GM23248 (cell line): ENCODE measurements at regions not wholly inside any gene's neighbourhood (a gene's known extent, or its start where the extent isn't known, plus 50 kb on each side); places are given as distances from the start of the nearest gene placed in this dataset.
A peak's percentile ranks its signal among the peaks of the same experiment; 100 is the strongest.

ENCODE experiments used
- DNase-seq: peaks from one replicate; pipeline ENCODE4 v3.0.0-alpha.2; 2015
- H2AFZ ChIP-seq: fragments of 200-600 bp; sonication (generic); 2 replicates; pipeline ENCODE4 v1.6.1; 2016; ENCODE audit warnings: antibody characterized with exemption
- H3F3A ChIP-seq: fragments of 200-600 bp; sonication (generic); 2 replicates; pipeline ENCODE4 v1.6.1; 2016; ENCODE audit warnings: mild to moderate bottlenecking, antibody characterized with exemption, mixed run types; ENCODE audit not compliant: insufficient read depth
- H3K27ac ChIP-seq: fragments of 200-600 bp; sonication (generic); 2 replicates; pipeline ENCODE4 v1.5.1; 2016; ENCODE audit warnings: mild to moderate bottlenecking
- H3K27me3 ChIP-seq: fragments of 200-600 bp; sonication (generic); replicated peaks from 2 replicates; pipeline ENCODE4 v1.6.1; 2016; ENCODE audit warnings: mild to moderate bottlenecking; ENCODE audit not compliant: insufficient read depth
- H3K36me3 ChIP-seq: fragments of 200-600 bp; sonication (generic); 2 replicates; pipeline ENCODE4 v1.6.1; 2016; ENCODE audit warnings: low read depth, mild to moderate bottlenecking
- H3K4me1 ChIP-seq: fragments of 200-600 bp; sonication (generic); 2 replicates; pipeline ENCODE4 v1.6.1; 2016; ENCODE audit warnings: mild to moderate bottlenecking; ENCODE audit not compliant: insufficient read depth
- H3K4me2 ChIP-seq: fragments of 200-600 bp; sonication (generic); one replicate; pipeline ENCODE4 v1.6.1; 2016; ENCODE audit warnings: mild to moderate bottlenecking; ENCODE audit not compliant: unreplicated experiment
- H3K4me3 ChIP-seq: fragments of 200-600 bp; sonication (generic); 2 replicates; pipeline ENCODE4 v1.5.1; 2016; ENCODE audit warnings: mild to moderate bottlenecking
- H3K79me2 ChIP-seq: fragments of 200-600 bp; sonication (generic); 2 replicates; pipeline ENCODE4 v1.6.1; 2016; ENCODE audit warnings: mild to moderate bottlenecking; ENCODE audit not compliant: insufficient read depth
- H3K9ac ChIP-seq: fragments of 200-600 bp; sonication (generic); 2 replicates; pipeline ENCODE4 v1.6.1; 2016; ENCODE audit warnings: mild to moderate bottlenecking
- H3K9me2 ChIP-seq: fragments of 200-600 bp; sonication (generic); 2 replicates; pipeline ENCODE4 v1.6.1; 2016; ENCODE audit warnings: mixed run types, mild to moderate bottlenecking, moderate library complexity; ENCODE audit not compliant: insufficient read depth
- H3K9me3 ChIP-seq: fragments of 200-600 bp; sonication (generic); one replicate; pipeline ENCODE4 v1.6.1; 2017; ENCODE audit warnings: low read depth
- H4K20me1 ChIP-seq: fragments of 200-600 bp; sonication (generic); 2 replicates; pipeline ENCODE4 v1.6.0; 2016; ENCODE audit not compliant: insufficient read depth
- EZH2 ChIP-seq: fragments of 200-600 bp; sonication (generic); IDR thresholded peaks from 2 replicates; pipeline ENCODE4 v1.6.1; 2018; ENCODE audit warnings: antibody characterized with exemption, mild to moderate bottlenecking; ENCODE audit not compliant: insufficient read depth, poor library complexity, severe bottlenecking
- EZH2phosphoT487 ChIP-seq: fragments of 200-600 bp; sonication (generic); IDR thresholded peaks from 2 replicates; pipeline ENCODE4 v1.6.1; 2018; ENCODE audit warnings: antibody characterized with exemption, moderate library complexity, mild to moderate bottlenecking, low read depth; ENCODE audit not compliant: insufficient read depth
- WGBS, 2 experiments: methylation state at CpG; one replicate each; pipeline ENCODE4 v1.1.6; 2015 to 2017; ENCODE audit warnings: low lambda C conversion rate in 2 of 2, low coverage in 1 of 2; ENCODE audit errors: missing lambda C conversion rate in 2 of 2; 5-methylcytosine and 5-hydroxymethylcytosine counted together
- in situ Hi-C: fragments of 300-500 bp; cut with MboI; formaldehyde crosslinking; loops from 2 replicates; pipeline ENCODE4 v1.15.0; 2020

GRCh38 chr1:232486454-232487207, 143.3 kb downstream of the SIPA1L2 start:
- Histone ChIP-seq H3K4me2 (peak overlapping the region; percentile 0), H4K20me1 (no peaks in the 10 kb centered on the region), H3K9ac (no peak overlapping the region), H3K4me3 (no peak overlapping the region), H3K9me3 (no peaks in the 10 kb centered on the region), H3K9me2 (no peaks in the 10 kb centered on the region), H3K4me1 (peaks cover 17% of the 10 kb centered on the region), H3K27me3 (no peaks in the 10 kb centered on the region), H3K79me2 (no peaks in the 10 kb centered on the region), H2AFZ (no peak overlapping the region), H3F3A (peaks cover 13% of the 10 kb centered on the region), H3K36me3 (no peaks in the 10 kb centered on the region), H3K27ac (0 out of 2 replicates have a peak overlapping the region, but pooled peaks have one; percentile 18)
- TF ChIP-seq EZH2phosphoT487, result no peak
- TF ChIP-seq EZH2, result no peak
- peak; percentile 34 for DNase-seq
- WGBS, 2 experiments, result 80 to 91% methylated on average over 2 of the region's 2 CpGs
- in situ Hi-C loops, result no loop called here

GRCh38 chr1:232486006-232486405, 143.9 kb downstream of the SIPA1L2 start:
- Histone ChIP-seq H3K36me3 (no peaks in the 10 kb centered on the region), H3K9me3 (no peaks in the 10 kb centered on the region), H4K20me1 (no peaks in the 10 kb centered on the region), H3F3A (peaks cover 13% of the 10 kb centered on the region), H3K9me2 (no peaks in the 10 kb centered on the region), H3K27ac (0 out of 2 replicates have a peak overlapping the region, but pooled peaks have one; percentile 18), H3K4me2 (no peak overlapping the region), H2AFZ (no peak overlapping the region), H3K9ac (no peak overlapping the region), H3K27me3 (no peaks in the 10 kb centered on the region), H3K4me1 (peaks cover 22% of the 10 kb centered on the region), H3K4me3 (no peak overlapping the region), H3K79me2 (no peaks in the 10 kb centered on the region)
- WGBS, 2 experiments, result 56 to 57% methylated on average over 5 of the region's 5 CpGs
- TF ChIP-seq EZH2phosphoT487 (no peak), EZH2 (no peak)
- peak; percentile 48 for DNase-seq
- in situ Hi-C loops, result no loop called here

- peaks cover 25% of the 10 kb centered on the region for H3K4me1 ChIP-seq
- DNase-seq, result peak; percentile 16
- no peak overlapping the region for H3K4me2 ChIP-seq
- no peaks in the 10 kb centered on the region for H3K9me2 ChIP-seq
- in situ Hi-C loops, result no loop called here
- no peaks in the 10 kb centered on the region for H3K79me2 ChIP-seq
- no peak overlapping the region for H3K27ac ChIP-seq
- no peak overlapping the region for H2AFZ ChIP-seq
- H3K9ac ChIP-seq, result no peak overlapping the region
- TF ChIP-seq EZH2 (no peak), EZH2phosphoT487 (no peak)
- H3K9me3 ChIP-seq, result no peaks in the 10 kb centered on the region
- no peaks in the 10 kb centered on the region for H3K36me3 ChIP-seq
- H4K20me1 ChIP-seq, result no peaks in the 10 kb centered on the region
- 64 to 68% methylated on average over 3 of the region's 3 CpGs for WGBS, 2 experiments
- peaks cover 13% of the 10 kb centered on the region for H3F3A ChIP-seq
- H3K4me3 ChIP-seq, result no peak overlapping the region
- H3K27me3 ChIP-seq, result no peaks in the 10 kb centered on the region
These were observed 145.1 kb downstream of the SIPA1L2 start for GRCh38 chr1:232484856-232485255.

- H3K79me2 ChIP-seq, result no peaks in the 10 kb centered on the region
- peaks cover 13% of the 10 kb centered on the region for H3F3A ChIP-seq
- TF ChIP-seq EZH2 (no peak), EZH2phosphoT487 (no peak)
- no peaks in the 10 kb centered on the region for H3K9me2 ChIP-seq
- H3K9ac ChIP-seq, result no peak overlapping the region
- in situ Hi-C loops, result no loop called here
- H3K9me3 ChIP-seq, result no peaks in the 10 kb centered on the region
- no peaks in the 10 kb centered on the region for H4K20me1 ChIP-seq
- H3K4me1 ChIP-seq, result peaks cover 26% of the 10 kb centered on the region
- no peak overlapping the region for H3K27ac ChIP-seq
- 94 to 95% methylated on average over 4 of the region's 4 CpGs for WGBS, 2 experiments
- H3K4me3 ChIP-seq, result no peak overlapping the region
- no peaks in the 10 kb centered on the region for H3K36me3 ChIP-seq
- no peak for DNase-seq
- no peak overlapping the region for H2AFZ ChIP-seq
- no peak overlapping the region for H3K4me2 ChIP-seq
- H3K27me3 ChIP-seq, result no peaks in the 10 kb centered on the region
These were observed 146.1 kb downstream of the SIPA1L2 start for GRCh38 chr1:232483826-232484225.
